ENCODE measurements at regions not wholly inside any gene's neighbourhood (a gene's known extent, or its start where the extent isn't known, plus 50 kb on each side); places are given as distances from the start of the nearest gene placed in this dataset.
A peak's percentile ranks its signal among the peaks of the same experiment; 100 is the strongest.

DNA sequence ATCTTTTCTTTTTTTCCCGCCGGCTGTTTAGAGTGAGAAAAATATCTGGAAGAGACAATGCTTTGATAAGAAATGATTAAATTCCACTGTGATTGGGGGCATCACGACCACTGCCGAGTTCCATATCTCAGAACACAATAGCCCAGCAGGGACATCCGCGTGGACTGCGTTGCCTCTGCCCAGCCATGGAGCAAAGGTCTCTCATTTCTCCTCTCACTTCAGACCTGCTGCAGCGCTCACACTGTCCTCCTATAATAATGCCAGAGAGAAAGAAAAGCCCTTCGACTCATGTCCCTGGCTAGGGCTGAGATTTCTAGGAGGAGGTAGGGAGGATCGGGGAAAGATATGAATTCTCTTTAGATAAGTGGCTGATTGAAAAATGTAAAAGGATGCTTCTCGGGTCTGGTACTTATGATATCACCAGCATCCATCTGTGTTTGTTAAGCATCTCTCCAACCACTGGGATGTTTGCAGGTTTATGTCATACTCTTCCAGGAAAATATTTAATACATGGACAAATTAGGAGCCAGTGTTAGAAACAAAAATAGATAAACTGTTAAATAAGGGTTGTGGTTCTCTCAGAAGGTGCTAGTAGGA, 472.9 kb upstream of the AKR1E2 start:
- H3K36me3 ChIP-seq: no peaks in the 10 kb centered on the region
- ATAC-seq: no peak
- intact Hi-C loops (cut with DNase I; ENCODE audit: low total_unique reads): no loop called here

DNA sequence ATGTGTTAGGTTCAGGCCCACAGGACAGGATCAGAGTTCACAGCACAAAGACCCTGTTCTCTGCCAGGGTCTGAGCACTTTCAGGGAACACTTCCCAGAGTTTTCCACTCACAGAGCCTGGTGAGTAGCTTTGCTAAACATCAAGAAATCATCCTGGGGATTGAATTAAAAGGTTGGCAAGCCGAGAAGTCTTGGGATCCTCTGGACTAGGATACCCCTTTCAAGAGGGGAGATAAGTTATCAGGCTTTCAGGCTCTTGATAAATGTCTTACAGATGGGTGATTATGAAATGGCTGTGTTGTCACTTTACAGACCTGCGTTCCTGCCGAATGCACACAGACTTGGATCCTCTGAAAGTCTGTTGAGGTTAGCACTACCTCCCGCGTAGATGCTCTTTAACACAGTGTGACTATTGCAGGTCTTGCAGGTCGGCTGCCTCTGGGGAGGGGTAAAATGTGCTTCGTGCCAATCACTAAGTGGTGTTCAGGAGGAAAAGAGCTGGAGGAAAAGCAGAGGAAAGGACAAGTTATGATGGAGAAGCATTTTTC, 473.5 kb upstream of the AKR1E2 start:
- Histone ChIP-seq H3K4me3 (no peak overlapping the region), H3K36me3 (no peaks in the 10 kb centered on the region), H3K27me3 (no peaks in the 10 kb centered on the region), H3K27ac (no peak overlapping the region), H3K9me3 (no peaks in the 10 kb centered on the region), H3K4me1 (no peaks in the 10 kb centered on the region)
- DNase-seq (peak in 1 of 2 donors; percentile 51), ATAC-seq (peak; percentile 71 to 74)
- TF ChIP-seq POLR2A (IDR thresholded peaks at IDR 0.05): no peak
- TF ChIP-seq, protein P1, sequence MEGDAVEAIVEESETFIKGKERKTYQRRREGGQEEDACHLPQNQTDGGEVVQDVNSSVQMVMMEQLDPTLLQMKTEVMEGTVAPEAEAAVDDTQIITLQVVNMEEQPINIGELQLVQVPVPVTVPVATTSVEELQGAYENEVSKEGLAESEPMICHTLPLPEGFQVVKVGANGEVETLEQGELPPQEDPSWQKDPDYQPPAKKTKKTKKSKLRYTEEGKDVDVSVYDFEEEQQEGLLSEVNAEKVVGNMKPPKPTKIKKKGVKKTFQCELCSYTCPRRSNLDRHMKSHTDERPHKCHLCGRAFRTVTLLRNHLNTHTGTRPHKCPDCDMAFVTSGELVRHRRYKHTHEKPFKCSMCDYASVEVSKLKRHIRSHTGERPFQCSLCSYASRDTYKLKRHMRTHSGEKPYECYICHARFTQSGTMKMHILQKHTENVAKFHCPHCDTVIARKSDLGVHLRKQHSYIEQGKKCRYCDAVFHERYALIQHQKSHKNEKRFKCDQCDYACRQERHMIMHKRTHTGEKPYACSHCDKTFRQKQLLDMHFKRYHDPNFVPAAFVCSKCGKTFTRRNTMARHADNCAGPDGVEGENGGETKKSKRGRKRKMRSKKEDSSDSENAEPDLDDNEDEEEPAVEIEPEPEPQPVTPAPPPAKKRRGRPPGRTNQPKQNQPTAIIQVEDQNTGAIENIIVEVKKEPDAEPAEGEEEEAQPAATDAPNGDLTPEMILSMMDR (IDR thresholded peaks at IDR 0.05 in 4 of 5, conservative IDR thresholded peaks at IDR 0.05 in 1 of 5): no peak
- intact Hi-C loops (cut with DNase I; ENCODE audit: low total_unique reads): no loop called here
- in situ Hi-C loops (cut with MboI; ENCODE audit: low sequenced_read_pairs in 4 of 4): no loop called here

More for the DNA sequence above, 472.9 kb upstream of the AKR1E2 start:
- no peak for DNase-seq
- H3K9me3 ChIP-seq: no peaks in the 10 kb centered on the region
- no peaks in the 10 kb centered on the region for H3K27me3 ChIP-seq
- H3K4me1 ChIP-seq: no peaks in the 10 kb centered on the region
- in situ Hi-C loops (cut with MboI; ENCODE audit: low sequenced_read_pairs in 4 of 4): no loop called here
- TF ChIP-seq, protein P1 (IDR thresholded peaks at IDR 0.05 in 4 of 5, conservative IDR thresholded peaks at IDR 0.05 in 1 of 5): no peak
- no peak for TF ChIP-seq POLR2A (IDR thresholded peaks at IDR 0.05)
- H3K27ac ChIP-seq: no peak overlapping the region
- H3K4me3 ChIP-seq: no peak overlapping the region

DNA sequence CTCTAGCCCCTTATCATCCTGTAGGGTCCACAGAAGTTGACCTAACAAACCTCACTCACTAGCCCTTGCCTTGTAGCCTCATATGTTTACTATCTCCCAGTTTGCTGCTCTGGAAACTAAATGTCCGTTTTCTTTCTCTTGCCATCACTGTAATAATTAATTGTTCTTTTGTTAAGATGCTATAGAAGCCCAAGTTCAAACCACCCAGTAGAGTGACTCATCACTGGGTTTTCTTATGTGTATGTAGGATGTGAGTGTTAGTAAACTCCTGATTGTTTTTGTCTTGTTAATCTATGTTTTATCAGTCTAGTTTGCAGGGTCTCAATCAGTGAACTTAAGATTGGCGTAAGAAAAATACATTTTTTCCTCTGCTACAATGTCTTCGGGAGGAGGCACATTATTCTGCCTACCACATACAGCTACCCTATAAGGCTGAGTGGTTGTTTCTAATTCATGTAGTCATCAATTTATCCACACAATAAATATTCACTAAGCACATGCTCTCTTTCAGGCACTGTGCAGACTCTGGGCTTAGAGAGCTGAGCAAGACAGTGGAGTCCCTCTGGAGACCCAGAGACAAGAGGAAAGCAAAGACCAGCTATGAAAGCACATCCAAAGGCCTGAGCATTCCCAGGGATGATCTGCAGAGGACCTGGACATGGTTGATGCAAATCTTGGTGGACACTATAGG, 474.1 kb upstream of the AKR1E2 start:
- in situ Hi-C loops (cut with MboI; ENCODE audit: low sequenced_read_pairs in 4 of 4) (no loop called here), intact Hi-C loops (cut with DNase I; ENCODE audit: low total_unique reads) (no loop called here)
- Histone ChIP-seq H3K27me3 (no peaks in the 10 kb centered on the region), H3K27ac (no peak overlapping the region), H3K4me1 (no peaks in the 10 kb centered on the region), H3K36me3 (no peaks in the 10 kb centered on the region), H3K9me3 (no peaks in the 10 kb centered on the region), H3K4me3 (no peak overlapping the region)
- DNase-seq (no peak), ATAC-seq (no peak)
- TF ChIP-seq, protein P1 (IDR thresholded peaks at IDR 0.05 in 4 of 5, conservative IDR thresholded peaks at IDR 0.05 in 1 of 5): no peak
- TF ChIP-seq POLR2A (IDR thresholded peaks at IDR 0.05): no peak

DNA sequence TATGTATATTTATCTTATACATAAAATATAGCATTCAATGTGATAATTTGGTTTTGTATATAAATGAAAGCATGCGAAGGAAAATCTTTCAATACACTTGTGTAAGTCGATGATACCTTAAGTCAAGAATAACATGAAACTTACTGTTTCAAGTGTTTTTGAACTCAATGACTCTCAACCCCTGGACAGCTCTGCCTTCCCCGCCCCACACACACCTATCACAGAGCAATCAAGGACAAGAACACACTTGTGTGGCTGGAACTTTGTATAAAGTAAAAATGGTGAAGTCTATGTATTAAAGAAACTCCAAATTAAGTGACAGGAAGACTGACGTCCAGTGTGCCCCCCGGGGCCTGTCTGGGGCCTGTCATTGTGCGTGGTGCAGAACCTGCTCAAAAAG, 478.6 kb upstream of the AKR1E2 start:
- DNase-seq (no peak), ATAC-seq (no peak)
- intact Hi-C loops (cut with DNase I; ENCODE audit: low total_unique reads): no loop called here
- TF ChIP-seq, protein P1 (IDR thresholded peaks at IDR 0.05 in 4 of 5, conservative IDR thresholded peaks at IDR 0.05 in 1 of 5): no peak
- no peak for TF ChIP-seq POLR2A (IDR thresholded peaks at IDR 0.05)
- no peak overlapping the region for H3K4me3 ChIP-seq
- no peaks in the 10 kb centered on the region for H3K27me3 ChIP-seq
- no peak overlapping the region for H3K27ac ChIP-seq
- in situ Hi-C loops (cut with MboI; ENCODE audit: low sequenced_read_pairs in 4 of 4): loop anchor here in 1 of 4 donors (25.0 kb wide), 1 partner anchor 415 kb away; no protein-coding TSS in a partner anchor
- H3K9me3 ChIP-seq: no peaks in the 10 kb centered on the region
- peaks cover 19 to 23% of the 10 kb centered on the region in 2 donors for H3K4me1 ChIP-seq
- no peaks in the 10 kb centered on the region for H3K36me3 ChIP-seq
